ENCODE measurements at regions not wholly inside any gene's neighbourhood (a gene's known extent, or its start where the extent isn't known, plus 50 kb on each side); places are given as distances from the start of the nearest gene placed in this dataset.

GRCh38 chr7:136667584-136667983, 200.9 kb upstream of the CHRM2 start:
- no peak for DNase-seq (ENCODE audit: low read depth, low spot score)
- H3K27ac ChIP-seq: no peak overlapping the region

- DNase-seq (ENCODE audit: low read depth, low spot score): no peak
- H3K27ac ChIP-seq: no peak overlapping the region
These were observed 202.5 kb upstream of the CHRM2 start for GRCh38 chr7:136665878-136666509.

- no peak for DNase-seq (ENCODE audit: low read depth, low spot score)
- no peak overlapping the region for H3K27ac ChIP-seq
These were observed 203.9 kb upstream of the CHRM2 start for GRCh38 chr7:136664537-136664936.

GRCh38 chr7:136657482-136657921, 210.9 kb upstream of the CHRM2 start:
- no peak overlapping the region for H3K27ac ChIP-seq
- DNase-seq (ENCODE audit: low read depth, low spot score): no peak

GRCh38 chr7:136656516-136656915, 211.9 kb upstream of the CHRM2 start:
- DNase-seq (ENCODE audit: low read depth, low spot score): no peak
- H3K27ac ChIP-seq: no peak overlapping the region

- DNase-seq (ENCODE audit: low read depth, low spot score): no peak
- H3K27ac ChIP-seq: no peak overlapping the region
These were observed 213.0 kb upstream of the CHRM2 start for GRCh38 chr7:136655414-136655813.

- DNase-seq (ENCODE audit: low read depth, low spot score): no peak
- no peak overlapping the region for H3K27ac ChIP-seq
These were observed 214.0 kb upstream of the CHRM2 start for GRCh38 chr7:136654406-136654805.

GRCh38 chr7:136652635-136653370, 215.6 kb upstream of the CHRM2 start:
- no peak overlapping the region for H3K27ac ChIP-seq
- DNase-seq (ENCODE audit: low read depth, low spot score): no peak

GRCh38 chr7:136640977-136641376, 227.5 kb upstream of the CHRM2 start:
- no peak for DNase-seq (ENCODE audit: low read depth, low spot score)
- no peak overlapping the region for H3K27ac ChIP-seq

GRCh38 chr7:136637813-136638212, 230.6 kb upstream of the CHRM2 start:
- H3K27ac ChIP-seq: no peak overlapping the region
- no peak for DNase-seq (ENCODE audit: low read depth, low spot score)

- H3K27ac ChIP-seq: no peak overlapping the region
- no peak for DNase-seq (ENCODE audit: low read depth, low spot score)
These were observed 232.7 kb upstream of the CHRM2 start for GRCh38 chr7:136635751-136636150.

GRCh38 chr7:136618818-136619217, 249.6 kb upstream of the CHRM2 start:
- H3K27ac ChIP-seq: no peak overlapping the region

GRCh38 chr7:136617176-136617575, 251.3 kb upstream of the CHRM2 start:
- no peak for DNase-seq (ENCODE audit: low read depth, low spot score)
- H3K27ac ChIP-seq: no peak overlapping the region

More at GRCh38 chr7:136618818-136619217, 249.6 kb upstream of the CHRM2 start:
- DNase-seq (ENCODE audit: low read depth, low spot score): no peak

GRCh38 chr7:136605532-136606329, 262.7 kb upstream of the CHRM2 start:
- no peak overlapping the region for H3K27ac ChIP-seq
- DNase-seq (ENCODE audit: low read depth, low spot score): no peak

GRCh38 chr7:136601772-136602171, 266.7 kb upstream of the CHRM2 start:
- DNase-seq (ENCODE audit: low read depth, low spot score): no peak
- no peak overlapping the region for H3K27ac ChIP-seq

GRCh38 chr7:136600475-136600874, 268.0 kb upstream of the CHRM2 start:
- no peak for DNase-seq (ENCODE audit: low read depth, low spot score)
- H3K27ac ChIP-seq: no peak overlapping the region

GRCh38 chr7:136594739-136595144, 273.7 kb upstream of the CHRM2 start:
- H3K27ac ChIP-seq: no peak overlapping the region
- DNase-seq (ENCODE audit: low read depth, low spot score): no peak

- no peak for DNase-seq (ENCODE audit: low read depth, low spot score)
- no peak overlapping the region for H3K27ac ChIP-seq
These were observed 280.2 kb upstream of the CHRM2 start for GRCh38 chr7:136588216-136588615.

GRCh38 chr7:136585954-136586670, 282.3 kb upstream of the CHRM2 start:
- H3K27ac ChIP-seq: no peak overlapping the region
- no peak for DNase-seq (ENCODE audit: low read depth, low spot score)

- no peak for DNase-seq (ENCODE audit: low read depth, low spot score)
- no peak overlapping the region for H3K27ac ChIP-seq
These were observed 302.0 kb upstream of the CHRM2 start for GRCh38 chr7:136566491-136566890.
